GM21367 (cell line): ENCODE measurements at regions not wholly inside any gene's neighbourhood (a gene's known extent, or its start where the extent isn't known, plus 50 kb on each side); places are given as distances from the start of the nearest gene placed in this dataset.
"Not testable (repeated sequence)": the region's sequence is repeated elsewhere in the genome, so short reads cannot be mapped to it uniquely, and the experiment has no call there.

Experiments used
- ATAC-seq: cut with Tn5 transposase; IDR thresholded peaks from one replicate; pipeline ENCODE4 v1.9.1; 2021; ENCODE audit not compliant: unreplicated experiment

DNA sequence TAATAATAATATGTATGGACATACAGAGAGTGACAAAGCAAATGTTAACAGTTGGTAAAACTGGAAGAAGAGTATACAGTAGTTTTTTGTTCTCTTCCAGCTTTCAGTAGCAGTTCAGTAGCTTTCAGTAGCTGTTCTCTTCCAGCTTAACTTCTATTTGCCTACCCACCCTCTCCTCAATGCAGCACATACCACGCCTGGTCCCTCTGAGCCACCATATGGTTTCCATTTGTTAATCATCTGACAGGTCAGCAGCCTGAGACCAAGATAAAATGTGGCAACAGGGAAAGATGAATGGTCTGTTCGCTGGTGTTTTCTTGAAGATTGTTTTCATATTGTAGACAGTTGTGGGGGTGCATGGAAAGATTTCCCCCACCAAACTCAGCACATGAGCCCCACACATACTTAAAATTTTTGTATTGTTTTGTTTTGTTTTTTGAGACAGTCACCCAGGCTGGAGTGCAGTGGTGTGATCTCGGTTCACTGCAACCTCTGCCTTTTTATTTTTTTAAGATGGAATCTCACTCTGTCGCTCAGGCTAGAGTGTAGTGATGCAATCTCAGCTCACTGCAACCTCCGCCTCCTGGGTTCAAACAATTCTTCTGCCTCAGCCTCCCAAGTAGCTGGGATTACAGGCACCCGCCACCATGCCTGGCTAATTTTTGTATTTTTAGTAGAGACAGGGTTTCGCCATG lies 56.8 kb downstream of the ATP6V0E2 start:
- ATAC-seq = not testable (repeated sequence)

GRCh38 chr7:149933776-149934175 lies 60.0 kb downstream of the ATP6V0E2 start:
- not testable (repeated sequence) for ATAC-seq

GRCh38 chr7:149947346-149947745 lies 73.6 kb downstream of the ATP6V0E2 start:
- not testable (repeated sequence) for ATAC-seq

DNA sequence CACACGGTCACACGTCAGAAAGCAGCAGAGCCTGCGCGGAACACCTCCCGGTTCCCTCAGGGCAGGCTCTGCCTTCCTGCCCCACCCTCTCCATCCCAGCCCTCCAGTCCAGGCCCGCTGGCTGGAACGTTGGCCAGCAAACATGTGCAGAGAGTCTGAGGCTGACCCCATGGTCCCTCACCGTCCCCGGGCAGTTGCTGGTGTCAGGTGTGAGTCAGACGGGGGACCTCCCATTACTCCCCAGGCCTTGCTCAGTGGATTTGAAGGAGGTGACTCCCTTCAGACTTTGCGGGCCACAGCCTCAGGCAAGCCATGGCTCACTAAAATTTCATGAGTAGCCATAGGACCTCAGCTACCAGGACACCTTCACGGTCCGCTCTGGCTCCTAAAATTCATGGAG lies 74.7 kb downstream of the ATP6V0E2 start:
- not testable (repeated sequence) for ATAC-seq

DNA sequence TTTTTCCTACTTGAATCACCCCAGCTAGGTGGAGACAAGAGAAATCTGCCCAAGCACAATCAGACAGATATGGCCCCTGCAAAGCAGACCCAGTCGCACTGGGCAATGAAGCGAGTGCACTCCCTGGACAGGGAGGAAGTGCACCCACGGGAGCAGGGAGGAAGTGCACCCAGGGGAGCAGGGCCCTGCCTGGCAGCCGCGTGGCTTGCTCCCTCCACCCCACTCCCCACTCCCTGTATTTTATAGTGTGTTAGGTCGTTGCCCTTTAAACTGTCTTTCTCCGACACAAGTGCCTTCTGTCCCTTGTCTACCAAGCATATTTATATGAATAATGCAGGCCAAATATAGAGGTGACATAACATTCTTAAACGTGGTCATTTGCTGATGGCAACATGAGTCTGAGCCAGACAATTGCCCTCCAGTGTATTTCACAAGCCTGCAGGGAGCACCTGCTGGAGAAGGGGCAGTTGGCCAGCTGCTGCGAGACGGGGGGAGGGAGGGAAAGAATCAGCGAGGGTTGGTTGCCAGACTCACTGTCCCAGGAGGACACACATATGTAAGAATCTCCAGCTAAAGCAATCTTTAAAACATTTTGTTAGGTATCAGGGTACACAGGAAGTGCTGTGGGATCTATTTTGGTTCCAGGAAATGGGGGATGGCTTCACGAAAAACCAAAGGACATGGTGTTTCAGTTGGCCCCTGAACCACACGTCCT lies 76.3 kb downstream of the ATP6V0E2 start:
- ATAC-seq = not testable (repeated sequence)

GRCh38 chr7:149950578-149950924 lies 76.8 kb downstream of the ATP6V0E2 start:
- ATAC-seq = not testable (repeated sequence)

DNA sequence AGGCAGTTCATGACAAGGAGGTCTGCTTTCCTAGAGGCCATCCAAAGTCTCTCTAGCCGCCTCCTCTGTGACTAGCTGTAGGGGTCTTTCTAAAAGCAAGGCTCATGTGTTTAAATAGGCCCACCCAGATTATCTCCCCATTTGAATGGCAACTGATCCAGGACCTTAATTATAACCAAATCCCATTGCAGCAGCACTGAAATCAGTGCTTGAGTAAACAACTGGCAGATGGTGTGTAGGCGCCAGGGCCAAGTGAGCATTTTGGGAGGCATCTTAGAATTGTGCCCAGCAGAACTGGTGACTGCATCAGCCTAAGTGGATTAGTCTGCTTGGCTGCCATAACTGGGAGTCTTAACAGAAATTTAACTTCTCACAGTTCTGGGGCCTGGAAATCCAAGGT lies 77.8 kb downstream of the ATP6V0E2 start:
- ATAC-seq = not testable (repeated sequence)

DNA sequence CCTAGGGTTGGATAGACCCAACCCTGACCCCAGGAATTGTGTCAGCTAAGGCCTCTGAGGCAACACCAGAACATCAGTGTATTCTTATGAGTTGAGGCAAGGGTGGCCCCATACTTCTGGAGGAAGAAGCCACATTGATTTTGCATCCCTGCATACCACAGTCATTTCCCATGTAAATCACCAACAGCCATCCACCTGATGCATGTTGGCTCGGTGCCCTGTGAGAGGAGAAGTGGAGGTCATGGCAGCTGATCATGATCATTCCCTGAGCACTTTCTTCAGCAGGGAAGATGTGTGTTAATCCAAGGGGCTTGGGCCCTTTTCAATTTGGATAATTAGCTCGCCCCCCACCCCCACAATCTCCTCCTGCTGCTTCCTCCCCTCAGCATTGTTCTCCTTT lies 85.1 kb downstream of the ATP6V0E2 start:
- ATAC-seq = not testable (repeated sequence)

- not testable (repeated sequence) for ATAC-seq
These were observed 87.1 kb downstream of the ATP6V0E2 start for GRCh38 chr7:149960863-149961262.

GRCh38 chr7:149961878-149962277 lies 88.1 kb downstream of the ATP6V0E2 start:
- not testable (repeated sequence) for ATAC-seq

GRCh38 chr7:149962685-149963319 lies 89.0 kb downstream of the ATP6V0E2 start:
- not testable (repeated sequence) for ATAC-seq

GRCh38 chr7:149963985-149964384 lies 90.2 kb downstream of the ATP6V0E2 start:
- ATAC-seq = not testable (repeated sequence)

- not testable (repeated sequence) for ATAC-seq
These were observed 92.7 kb downstream of the ATP6V0E2 start for GRCh38 chr7:149966444-149966843.

DNA sequence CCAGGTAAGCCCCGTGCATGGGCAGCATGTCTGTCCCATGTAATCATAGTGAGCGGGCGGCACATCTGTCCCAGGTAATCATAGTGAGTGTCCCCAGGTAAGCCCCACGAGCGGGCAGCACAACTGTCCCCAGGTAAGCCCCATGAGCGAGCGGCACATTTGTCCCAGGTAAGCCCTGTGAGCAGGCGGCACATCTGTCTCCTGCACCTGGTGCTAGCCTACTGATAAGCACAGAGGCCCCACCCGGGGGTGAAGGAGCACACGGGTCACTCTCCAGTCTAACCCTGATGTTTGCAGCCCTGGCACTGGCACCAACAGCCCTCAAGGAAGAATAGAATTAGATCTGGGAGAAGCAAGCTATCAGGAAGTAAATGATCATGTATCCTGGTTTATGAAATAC lies 99.2 kb downstream of the ATP6V0E2 start:
- not testable (repeated sequence) for ATAC-seq

GRCh38 chr7:149973681-149974080 lies 99.9 kb downstream of the ATP6V0E2 start:
- not testable (repeated sequence) for ATAC-seq

GRCh38 chr7:149975608-149976007 lies 101.8 kb downstream of the ATP6V0E2 start:
- not testable (repeated sequence) for ATAC-seq

DNA sequence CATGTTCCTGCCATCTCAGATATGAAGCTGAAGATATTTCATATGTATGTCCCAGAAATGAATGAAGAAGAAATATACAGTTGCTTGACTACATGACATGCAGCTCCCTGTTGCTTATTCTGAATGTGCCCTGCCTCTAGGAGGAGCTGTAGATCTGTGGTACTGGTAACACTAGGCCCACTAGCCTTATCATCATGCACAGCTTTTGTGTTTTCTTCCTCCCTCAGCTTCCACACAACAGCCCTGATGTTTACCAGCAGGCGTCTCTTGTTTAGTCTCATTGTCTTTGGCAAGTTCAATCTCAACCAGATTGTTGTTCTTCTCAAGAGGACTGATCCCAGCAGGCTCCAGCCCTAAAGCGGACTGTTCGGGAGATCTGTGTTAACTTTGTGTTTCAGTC lies 104.8 kb downstream of the ATP6V0E2 start:
- ATAC-seq = not testable (repeated sequence)

GRCh38 chr7:149978944-149979343 lies 105.2 kb downstream of the ATP6V0E2 start:
- not testable (repeated sequence) for ATAC-seq

GRCh38 chr7:149982537-149983112 lies 108.9 kb downstream of the ATP6V0E2 start:
- not testable (repeated sequence) for ATAC-seq

- not testable (repeated sequence) for ATAC-seq
These were observed 113.1 kb downstream of the ATP6V0E2 start for GRCh38 chr7:149986866-149987265.

GRCh38 chr7:149991652-149992302 lies 118.0 kb downstream of the ATP6V0E2 start:
- ATAC-seq = not testable (repeated sequence)
